Thoracic aorta (tissue), 2 donors: ENCODE measurements at regions not wholly inside any gene's neighbourhood (a gene's known extent, or its start where the extent isn't known, plus 50 kb on each side); places are given as distances from the start of the nearest gene placed in this dataset.

Source experiments
- ATAC-seq: fragments of 150-250 bp; one replicate; pipeline ENCODE4 v1.8.0; 2017; ENCODE audit warnings: low read depth; ENCODE audit not compliant: insufficient number of reproducible peaks, low FRiP score
- DNase-seq: peaks from one replicate; pipeline ENCODE4 v3.0.0-alpha.2; 2020; ENCODE audit warnings: low spot score
- H3K27ac ChIP-seq, 2 donors: fragments of 200-600 bp; sonication (generic); 1 replicate in 1 of 2; 2 replicates in 1 of 2; pipeline ENCODE4 v1.5.1; 2016; ENCODE audit warnings: mild to moderate bottlenecking in 2 of 2, moderate library complexity in 2 of 2
- H3K27me3 ChIP-seq: fragments of 200-600 bp; sonication (generic); replicated peaks from 2 replicates; pipeline ENCODE4 v1.6.0; 2016; ENCODE audit warnings: mild to moderate bottlenecking; ENCODE audit not compliant: insufficient read depth
- H3K36me3 ChIP-seq: fragments of 200-600 bp; sonication (generic); one replicate; pipeline ENCODE4 v1.5.1; 2016
- H3K4me1 ChIP-seq, 2 donors: fragments of 200-600 bp; sonication (generic); 1 replicate in 1 of 2; 2 replicates in 1 of 2; pipeline versions ENCODE4 v1.5.1 to v1.6.0; 2016; ENCODE audit warnings: low read depth in 2 of 2, mild to moderate bottlenecking in 1 of 2; ENCODE audit not compliant: control insufficient read depth in 1 of 2
- H3K4me3 ChIP-seq: fragments of 200-600 bp; sonication (generic); 2 replicates; pipeline ENCODE4 v1.5.1; 2016; ENCODE audit warnings: mild to moderate bottlenecking
- H3K9me3 ChIP-seq: fragments of 200-600 bp; sonication (generic); 2 replicates; pipeline ENCODE4 v1.5.1; 2016
- CTCF ChIP-seq: fragments of 200-600 bp; sonication (generic); IDR thresholded peaks from one replicate; pipeline ENCODE4 v1.5.1; 2019; ENCODE audit warnings: antibody characterized with exemption

DNA sequence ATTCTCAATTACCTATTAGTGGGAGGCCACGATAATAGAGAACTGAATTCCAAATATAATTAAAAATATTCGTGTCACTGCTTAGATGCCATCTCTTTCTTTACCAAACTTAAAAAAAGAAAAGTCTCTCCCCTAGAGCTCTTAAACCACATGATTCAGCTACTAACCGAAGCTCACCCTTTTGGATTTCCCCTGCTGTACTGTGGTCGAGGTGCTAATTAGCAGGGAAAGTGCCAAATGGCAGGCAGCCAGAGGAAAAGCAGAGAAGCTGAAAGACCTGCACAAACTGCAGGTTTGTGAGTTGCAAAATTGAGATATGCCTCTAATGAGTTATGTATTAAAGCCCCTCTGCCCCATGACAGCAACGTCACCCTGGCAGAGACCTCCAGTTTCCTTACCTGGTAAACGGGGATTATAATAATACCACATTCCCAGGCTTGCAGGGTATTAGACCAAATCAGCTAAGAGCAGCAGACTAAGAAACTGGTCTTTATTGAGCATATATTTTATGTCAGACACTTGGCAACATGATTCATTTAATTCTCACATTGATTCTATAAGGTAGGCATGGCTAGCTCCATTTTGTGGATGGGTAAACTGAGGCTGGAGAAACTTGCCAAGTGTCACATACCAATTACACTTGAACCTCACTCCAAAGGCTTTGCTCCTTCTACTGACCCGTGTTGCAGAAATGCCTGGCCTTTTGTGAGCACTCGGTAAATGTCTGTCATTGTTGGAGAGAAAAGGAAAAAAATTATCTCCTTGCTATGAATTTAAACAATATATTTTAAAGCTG lies 259.7 kb downstream of the LPIN1 start:
- H3K36me3 ChIP-seq = no peaks in the 10 kb centered on the region
- DNase-seq (no peak), ATAC-seq (no peak)
- H3K27me3 ChIP-seq = no peaks in the 10 kb centered on the region
- TF ChIP-seq CTCF = no peak
- peaks cover 0 to 11% of the 10 kb centered on the region in 2 donors for H3K4me1 ChIP-seq
- H3K4me3 ChIP-seq = no peak overlapping the region
- H3K9me3 ChIP-seq = no peaks in the 10 kb centered on the region
- H3K27ac ChIP-seq = no peak overlapping the region

- DNase-seq (no peak), ATAC-seq (no peak)
- Histone ChIP-seq H3K27me3 (no peaks in the 10 kb centered on the region), H3K36me3 (no peaks in the 10 kb centered on the region), H3K9me3 (no peaks in the 10 kb centered on the region), H3K4me3 (no peak overlapping the region), H3K27ac (no peak overlapping the region), H3K4me1 (peaks cover 0 to 11% of the 10 kb centered on the region in 2 donors)
- TF ChIP-seq CTCF = no peak
Measured at GRCh38 chr2:12006850-12007249, 260.4 kb downstream of the LPIN1 start.

GRCh38 chr2:12007282-12007681 lies 260.9 kb downstream of the LPIN1 start:
- no peak overlapping the region for H3K27ac ChIP-seq
- no peaks in the 10 kb centered on the region for H3K36me3 ChIP-seq
- no peak for TF ChIP-seq CTCF
- H3K4me3 ChIP-seq = no peak overlapping the region
- DNase-seq (no peak), ATAC-seq (no peak)
- H3K9me3 ChIP-seq = no peaks in the 10 kb centered on the region
- no peaks in the 10 kb centered on the region for H3K27me3 ChIP-seq
- H3K4me1 ChIP-seq = peaks cover 0 to 11% of the 10 kb centered on the region in 2 donors

GRCh38 chr2:12008425-12009061 lies 262.1 kb downstream of the LPIN1 start:
- no peak for TF ChIP-seq CTCF
- Histone ChIP-seq H3K9me3 (no peaks in the 10 kb centered on the region), H3K4me1 (peaks cover 0 to 5% of the 10 kb centered on the region in 2 donors), H3K36me3 (no peaks in the 10 kb centered on the region), H3K27ac (no peak overlapping the region), H3K27me3 (no peaks in the 10 kb centered on the region), H3K4me3 (no peak overlapping the region)
- no peak for ATAC-seq
- no peak for DNase-seq

- no peak for TF ChIP-seq CTCF
- no peak for DNase-seq
- no peak for ATAC-seq
- Histone ChIP-seq H3K9me3 (no peaks in the 10 kb centered on the region), H3K4me1 (no peaks in the 10 kb centered on the region), H3K27ac (no peak overlapping the region), H3K4me3 (no peak overlapping the region), H3K27me3 (no peaks in the 10 kb centered on the region), H3K36me3 (no peaks in the 10 kb centered on the region)
Measured at GRCh38 chr2:12009323-12009905, 263.0 kb downstream of the LPIN1 start.
